Ureter (tissue), 1 donor: ENCODE measurements at regions not wholly inside any gene's neighbourhood (a gene's known extent, or its start where the extent isn't known, plus 50 kb on each side); places are given as distances from the start of the nearest gene placed in this dataset.
"Not testable (repeated sequence)": the region's sequence is repeated elsewhere in the genome, so short reads cannot be mapped to it uniquely, and the experiment has no call there.

ENCODE experiments used
- DNase-seq: peaks from one replicate; pipeline ENCODE4 v3.0.0-alpha.2; 2020; ENCODE audit warnings: low spot score
- donor health status: DM: yes; HTN: yes; CAD: no.

DNA sequence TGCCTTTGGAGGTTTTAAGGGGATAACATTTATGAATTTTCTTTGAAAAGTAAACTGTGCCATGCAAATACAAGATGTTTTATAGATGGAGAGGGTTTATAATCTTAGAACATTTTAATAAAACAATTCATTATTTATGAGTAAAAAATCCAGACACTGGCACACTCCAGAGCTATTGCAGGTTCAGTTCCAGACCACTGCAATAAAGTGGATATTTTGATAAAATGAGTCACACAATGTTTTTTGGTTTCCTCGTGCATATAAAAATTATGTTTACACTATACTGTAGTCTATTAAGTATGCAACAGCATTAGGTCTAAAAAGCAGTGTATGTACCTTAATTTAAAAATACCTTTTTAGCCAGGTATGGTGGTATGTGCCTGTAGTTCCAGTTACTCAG lies 146.2 kb upstream of the ZBED5 start:
- DNase-seq: no peak

DNA sequence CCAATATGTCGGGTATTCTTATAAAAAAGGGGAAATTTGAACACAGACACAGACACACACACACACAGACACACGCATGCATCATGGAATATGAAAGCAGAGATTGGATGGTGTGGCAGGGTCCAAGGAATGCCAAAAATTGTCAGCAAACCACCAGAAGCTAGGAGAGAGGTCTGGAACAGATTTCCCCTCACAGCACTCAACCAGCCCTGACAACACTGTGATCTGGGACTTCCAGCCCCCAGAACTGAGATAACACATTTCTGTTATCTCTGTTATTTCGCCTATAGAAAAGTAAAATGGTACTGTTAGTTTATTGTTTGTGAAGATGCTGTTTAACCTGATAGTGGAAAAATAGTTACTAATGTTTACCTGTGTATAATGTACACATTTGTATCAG lies 145.4 kb upstream of the ZBED5 start:
- no peak for DNase-seq

DNA sequence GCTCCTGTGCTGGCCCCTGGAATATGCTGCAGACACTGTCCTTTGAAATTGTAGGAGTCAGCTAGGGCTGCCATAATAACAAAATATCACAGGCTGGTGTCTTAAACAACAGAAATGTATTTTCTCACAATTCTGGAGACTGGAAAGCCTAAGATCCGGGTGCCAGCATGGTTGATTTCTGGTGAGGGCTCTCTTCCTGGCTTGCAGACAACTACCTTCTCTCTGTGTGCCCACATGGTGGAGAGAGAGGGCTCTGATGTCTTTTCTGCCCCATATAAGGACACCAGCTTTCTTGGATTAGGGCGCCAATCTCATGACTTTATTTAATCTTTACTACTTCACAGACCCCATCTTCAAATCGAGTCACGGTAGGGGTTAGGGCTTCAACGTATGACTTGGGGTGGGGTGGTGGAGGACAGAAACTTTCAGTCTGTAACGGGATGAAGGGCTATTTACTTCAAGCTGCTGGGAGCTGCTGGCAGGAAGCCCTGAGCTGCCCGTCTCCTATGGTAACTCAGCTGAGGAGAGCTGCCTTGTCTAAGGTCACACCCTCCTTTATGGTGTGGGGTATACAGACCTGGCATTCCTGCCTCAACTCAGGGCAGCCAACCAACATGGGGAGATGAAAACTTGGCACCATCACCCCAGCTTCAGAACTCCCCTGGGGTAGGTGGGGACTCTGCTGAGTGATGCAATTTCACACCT lies 142.9 kb upstream of the ZBED5 start:
- DNase-seq: no peak

DNA sequence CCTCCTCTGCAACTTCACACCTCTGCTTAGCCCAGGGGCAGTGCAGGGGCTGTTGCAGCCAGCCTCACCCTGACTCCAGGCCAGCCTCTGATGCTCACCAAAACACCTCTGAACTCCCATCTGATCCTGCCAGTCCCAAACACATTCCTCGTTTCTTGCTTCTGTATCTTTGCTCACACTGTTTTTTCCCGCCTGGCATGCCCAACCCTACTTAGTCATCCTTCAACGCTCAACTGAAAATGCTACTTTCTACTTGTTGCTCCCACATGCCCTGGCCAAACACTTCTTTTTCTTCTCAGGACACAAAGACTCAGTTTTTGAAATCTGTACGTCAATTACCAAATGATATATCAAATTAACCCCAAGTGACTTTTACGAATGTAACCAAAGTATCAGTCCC lies 140.8 kb upstream of the ZBED5 start:
- DNase-seq: no peak

DNA sequence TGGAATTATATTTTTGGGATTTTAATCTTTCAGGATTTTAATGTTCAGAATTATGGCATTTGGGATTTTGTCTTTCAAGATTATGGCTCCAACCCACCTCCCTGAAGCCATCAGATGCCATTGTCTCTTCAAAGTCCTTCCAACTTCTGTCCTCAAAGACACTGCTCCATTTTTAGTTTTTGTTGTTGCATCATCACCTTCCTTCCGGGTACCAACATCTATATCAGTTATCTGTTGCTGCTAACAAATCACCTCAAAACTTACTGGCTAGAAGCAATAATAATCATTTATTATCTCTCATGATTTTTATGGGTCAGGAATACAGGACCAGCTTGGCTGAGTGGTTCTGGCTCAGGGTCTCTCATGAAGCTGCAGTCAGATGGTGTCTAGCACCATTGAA lies 138.8 kb upstream of the ZBED5 start:
- DNase-seq: no peak

DNA sequence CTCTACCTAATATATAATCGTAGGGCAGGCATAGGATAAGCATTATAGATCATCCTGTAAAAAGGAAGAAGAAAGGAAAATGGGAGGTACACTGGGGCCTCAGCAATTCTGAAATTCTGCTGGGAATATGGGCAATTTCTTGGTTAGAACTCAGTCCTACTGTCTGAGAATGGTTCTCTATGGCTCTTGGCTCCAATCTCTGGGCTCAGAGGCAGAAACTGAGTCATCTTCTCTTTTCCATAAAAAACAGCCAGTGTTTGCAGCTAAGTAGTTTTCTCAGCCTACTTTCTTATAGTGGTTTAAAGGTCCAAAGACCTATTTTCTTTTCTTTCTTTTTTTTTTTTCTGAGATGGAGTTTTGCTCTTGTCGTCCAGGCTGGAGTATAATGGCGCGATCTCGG lies 135.8 kb upstream of the ZBED5 start:
- no peak for DNase-seq

DNA sequence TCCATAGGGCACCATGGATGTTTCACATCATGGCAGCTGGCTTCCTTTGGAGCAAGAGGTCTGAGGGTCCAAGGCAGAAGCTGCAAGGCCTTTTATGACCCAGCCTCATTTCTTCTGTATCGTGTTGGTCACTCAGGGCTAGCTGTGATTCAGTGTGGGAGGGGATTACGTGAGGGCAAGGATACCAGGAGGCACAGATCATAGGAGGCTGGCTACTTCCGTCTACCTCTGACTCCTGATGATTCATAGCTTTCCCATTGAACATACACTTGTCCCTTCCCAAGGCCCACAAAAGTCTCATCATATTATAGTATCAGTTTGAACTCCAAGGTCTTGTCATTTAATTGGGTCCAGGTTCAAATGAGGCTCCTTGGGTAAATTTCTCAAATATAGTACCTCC lies 135.3 kb upstream of the ZBED5 start:
- DNase-seq: no peak

DNA sequence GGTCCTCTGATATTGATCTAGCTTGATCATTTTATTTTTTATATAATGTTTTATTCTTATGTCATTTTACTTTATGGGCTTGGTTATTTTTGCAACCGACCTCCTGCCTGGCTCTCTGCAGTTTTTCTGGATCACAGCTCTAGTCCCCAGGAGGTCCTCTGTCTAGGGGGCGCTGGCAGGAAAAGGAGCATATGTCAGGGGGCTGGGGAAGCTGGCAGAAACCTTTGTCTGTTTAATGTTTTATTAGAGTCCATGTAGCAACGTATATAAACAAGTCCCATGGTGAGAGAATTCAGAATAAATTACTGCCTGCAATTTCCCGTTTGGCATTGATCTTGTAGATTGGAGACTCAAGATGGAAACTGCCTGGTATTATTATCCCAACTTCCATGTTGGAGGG lies 133.5 kb upstream of the ZBED5 start:
- DNase-seq: no peak

DNA sequence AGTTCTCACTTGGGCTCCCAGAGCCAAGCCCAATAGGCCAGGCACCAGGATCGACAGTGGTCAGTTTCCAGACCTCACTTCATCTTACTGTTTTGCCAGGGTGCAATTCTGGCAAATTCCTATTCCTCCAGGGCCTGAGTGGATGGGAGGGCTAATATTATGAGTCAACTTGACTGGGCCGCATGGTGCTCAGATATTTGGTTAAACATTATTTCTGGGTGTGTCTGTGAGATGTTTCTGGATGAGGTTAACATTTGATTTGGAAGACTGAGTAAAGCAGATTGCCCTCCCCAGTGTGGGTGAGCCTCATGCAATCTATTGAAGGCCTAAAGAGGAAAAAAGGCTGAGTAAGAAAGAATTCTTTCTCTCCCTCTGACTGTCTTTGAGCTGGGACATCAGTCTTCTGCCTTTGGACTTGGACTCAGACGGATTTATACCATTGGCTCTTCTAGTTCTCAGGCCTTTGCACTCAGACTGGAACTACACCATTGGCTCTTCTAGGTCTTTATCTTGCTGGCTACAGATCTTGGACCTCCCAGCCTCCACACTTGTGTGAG lies 132.9 kb upstream of the ZBED5 start:
- no peak for DNase-seq

DNA sequence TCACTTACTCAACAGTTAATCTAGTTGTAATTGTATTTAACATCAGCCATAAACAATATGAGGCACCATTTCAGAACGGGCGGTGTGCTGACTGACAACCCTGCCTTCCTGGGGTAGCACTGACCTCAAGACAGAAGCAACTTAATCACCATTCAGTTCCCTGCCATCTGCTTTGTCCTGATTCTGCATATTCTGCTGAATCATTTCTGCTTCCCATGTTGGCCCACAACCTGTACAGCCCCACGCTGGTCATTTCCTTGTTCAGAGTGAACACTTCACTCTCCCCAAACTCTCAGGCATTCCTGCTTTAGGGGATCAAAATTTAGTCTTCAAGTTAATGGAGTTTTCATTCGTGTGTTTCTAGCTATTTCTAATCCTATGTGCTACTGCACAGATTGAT lies 132.3 kb upstream of the ZBED5 start:
- DNase-seq: no peak

DNA sequence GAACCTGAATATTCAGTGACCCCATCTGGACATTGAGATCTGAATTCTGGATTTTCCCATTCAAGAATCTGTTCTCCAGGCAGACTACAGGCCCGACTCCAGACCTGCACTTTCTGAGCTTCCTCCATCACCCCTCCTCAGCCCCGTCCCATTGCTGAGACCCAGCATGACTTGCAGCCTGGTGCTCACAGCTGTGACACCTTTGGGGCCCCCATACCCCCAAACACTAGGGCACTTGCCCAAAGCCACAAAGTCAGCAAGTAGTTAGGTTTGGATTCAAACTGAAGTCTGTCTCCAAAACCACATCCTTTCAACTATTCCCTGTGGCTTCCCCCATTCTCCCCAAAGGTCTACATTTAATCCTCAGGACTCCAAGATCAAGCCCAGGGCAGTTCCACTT lies 128.2 kb upstream of the ZBED5 start:
- DNase-seq: no peak

DNA sequence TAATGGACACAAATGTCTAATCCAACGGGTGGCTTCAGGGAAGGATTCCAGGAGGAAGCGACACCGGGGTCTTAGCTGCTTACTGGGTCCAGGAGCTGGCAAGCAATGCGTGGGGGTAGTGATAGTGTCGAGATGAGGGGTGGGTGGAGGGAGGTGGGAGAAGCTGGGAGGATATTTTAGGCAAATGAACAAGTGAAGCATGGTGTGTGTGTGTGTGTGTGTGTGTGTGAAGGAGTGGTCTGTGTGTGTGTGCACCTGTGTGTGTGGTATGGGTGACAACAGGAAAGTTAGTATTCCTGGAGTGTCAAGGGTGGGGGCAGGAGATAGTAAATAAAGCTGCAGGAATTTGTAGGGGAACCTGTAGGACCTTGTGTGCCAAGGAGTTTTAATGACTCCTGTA lies 126.9 kb upstream of the ZBED5 start:
- no peak for DNase-seq

DNA sequence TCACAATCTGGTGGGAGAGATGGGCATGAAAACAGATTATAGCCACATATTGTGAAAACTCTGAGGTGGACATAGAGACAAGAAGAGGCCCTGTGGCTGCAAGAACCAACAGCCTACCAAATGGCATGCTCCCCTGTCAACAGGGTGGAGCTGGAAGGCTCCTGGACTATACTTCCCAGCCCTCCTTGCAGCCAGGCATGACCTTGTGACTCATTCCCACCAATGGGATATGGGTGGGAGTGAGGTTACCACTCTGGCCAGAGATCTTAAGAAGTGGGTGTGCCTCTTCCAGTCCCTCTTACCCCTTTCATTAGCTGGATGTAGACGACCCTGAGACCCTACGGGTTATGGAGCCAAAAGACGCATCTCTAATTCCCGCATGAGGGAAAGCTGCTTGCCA lies 126.4 kb upstream of the ZBED5 start:
- DNase-seq: no peak

DNA sequence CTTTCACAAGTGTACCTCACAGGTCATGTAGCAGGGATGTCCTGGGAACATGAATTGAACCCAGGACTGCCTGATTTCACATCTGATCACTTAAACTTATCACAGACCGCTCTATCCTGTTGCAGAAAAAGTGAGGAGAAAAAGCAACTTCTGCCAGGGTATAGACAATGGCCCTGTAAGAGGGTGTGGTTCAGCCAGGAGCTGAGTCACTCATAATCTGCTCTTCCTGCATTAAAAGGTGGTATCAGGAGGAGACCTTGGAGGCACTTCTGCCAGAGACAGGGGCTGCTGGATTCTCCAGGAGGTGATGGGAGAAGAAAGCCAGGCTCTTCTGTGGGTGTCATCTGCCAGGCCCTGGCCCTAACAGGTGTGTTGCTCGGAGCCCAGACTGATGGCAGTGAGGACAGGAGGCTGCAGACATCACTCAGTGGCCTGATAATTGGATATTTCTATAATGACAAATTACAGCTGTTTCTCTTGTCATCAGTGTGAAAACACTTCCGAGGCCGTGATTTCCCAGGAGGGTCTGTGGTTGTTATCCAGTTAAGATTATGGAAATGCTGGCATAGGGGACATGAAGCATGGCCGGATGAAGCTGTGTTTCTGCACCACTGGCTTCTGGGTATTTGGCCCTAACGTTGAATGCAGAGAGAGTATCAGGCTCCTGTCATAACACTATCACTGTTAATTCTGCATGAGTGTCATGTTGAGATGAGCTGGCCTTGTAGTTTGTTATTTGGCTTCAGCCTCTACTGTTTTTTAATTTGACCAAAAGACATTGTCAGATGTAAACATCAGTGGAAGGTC lies 125.1 kb upstream of the ZBED5 start:
- no peak for DNase-seq

DNA sequence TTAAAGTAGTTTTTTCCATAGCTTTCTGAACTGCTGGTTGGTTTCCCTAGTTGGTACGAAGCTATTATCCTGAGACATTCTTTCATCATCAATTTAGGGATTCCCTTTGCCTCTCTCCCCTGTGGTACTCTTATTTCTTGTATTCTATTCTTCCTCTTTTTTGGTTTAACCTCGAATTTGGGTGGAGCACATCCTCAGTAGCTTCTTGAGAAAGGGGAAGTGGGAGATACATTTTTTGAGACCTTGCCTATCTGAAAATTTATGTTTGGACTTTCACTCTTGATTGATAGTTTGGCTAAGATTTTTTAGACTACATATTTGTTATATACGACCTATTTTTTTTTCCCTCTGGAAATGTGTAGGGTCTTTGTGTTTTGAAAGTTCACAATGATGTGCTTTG lies 121.7 kb upstream of the ZBED5 start:
- DNase-seq: no peak

DNA sequence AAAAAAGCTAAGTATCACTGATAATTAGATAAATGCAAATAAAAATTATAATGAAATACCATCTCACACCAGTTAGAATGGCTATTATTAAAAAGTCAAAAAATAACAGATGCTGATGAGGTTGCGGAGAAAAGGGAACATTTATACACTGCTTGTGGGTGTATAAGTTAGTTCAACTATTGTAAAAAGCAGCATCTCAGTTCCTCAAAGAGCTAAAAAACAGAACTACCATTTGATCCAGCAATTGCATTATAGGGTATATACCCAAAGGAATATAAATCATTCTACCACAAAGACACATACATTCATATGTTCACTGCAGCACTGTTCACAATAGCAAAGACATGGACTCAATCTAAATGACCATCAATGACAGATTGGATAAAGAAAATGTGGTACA lies 120.3 kb upstream of the ZBED5 start:
- no peak for DNase-seq

DNA sequence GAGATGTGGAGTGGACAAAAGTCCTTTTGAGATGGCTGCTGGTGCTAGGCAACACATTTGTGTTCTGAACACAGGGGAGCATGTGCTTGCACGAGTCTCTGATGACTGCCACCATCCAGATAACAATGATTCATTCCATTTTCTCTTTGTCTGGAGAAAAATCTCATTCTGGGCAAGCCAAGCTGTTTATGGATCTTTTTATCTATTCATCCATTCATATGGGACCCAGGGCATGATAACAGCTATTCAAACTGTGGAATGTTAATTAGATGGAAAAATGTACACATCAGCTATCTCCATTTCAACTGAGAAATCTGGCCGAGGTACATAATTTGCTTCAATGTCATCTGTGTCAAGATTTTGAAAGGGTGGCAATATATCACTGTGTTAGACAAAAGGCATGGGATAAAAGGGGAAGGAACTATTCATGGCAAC lies 117.5 kb upstream of the ZBED5 start:
- DNase-seq: no peak

DNA sequence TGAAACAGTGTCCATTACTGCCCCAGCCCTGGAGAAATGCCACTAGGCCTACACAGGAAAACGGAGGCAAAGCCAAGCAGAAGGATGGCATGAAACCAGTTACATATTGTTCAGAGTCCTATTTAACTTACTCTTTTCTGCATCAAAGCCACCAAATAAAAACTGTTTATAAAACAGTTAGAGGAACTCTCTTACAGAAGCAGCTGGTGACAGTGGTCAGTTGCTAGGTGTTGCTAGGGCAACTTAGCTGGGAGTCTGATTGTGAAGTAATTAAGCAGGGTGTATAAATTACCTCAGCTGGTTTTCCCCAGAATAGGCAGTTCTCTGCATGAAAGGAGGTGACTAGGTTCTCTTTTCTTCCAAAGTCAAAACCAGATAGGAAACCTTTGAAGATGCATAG lies 115.6 kb upstream of the ZBED5 start:
- DNase-seq: no peak

DNA sequence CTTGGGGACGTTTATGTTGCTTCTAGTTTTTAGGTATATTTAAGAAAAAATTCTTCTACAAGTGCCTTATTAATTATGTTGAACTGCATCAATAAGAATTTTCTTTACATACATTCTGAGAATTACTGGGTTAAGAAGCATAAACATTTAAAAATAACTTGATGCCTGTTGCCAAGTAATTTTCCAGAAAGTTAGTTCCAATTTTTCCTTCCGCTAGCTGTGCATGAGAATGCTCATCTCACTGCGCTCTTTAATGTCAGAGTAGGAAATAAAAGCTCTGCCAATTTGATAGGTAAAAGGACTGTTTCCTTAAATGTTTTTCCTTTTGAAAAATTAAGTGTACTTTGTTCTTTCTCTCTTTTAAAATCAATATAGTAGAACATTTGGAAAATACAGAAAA lies 113.1 kb upstream of the ZBED5 start:
- no peak for DNase-seq

DNA sequence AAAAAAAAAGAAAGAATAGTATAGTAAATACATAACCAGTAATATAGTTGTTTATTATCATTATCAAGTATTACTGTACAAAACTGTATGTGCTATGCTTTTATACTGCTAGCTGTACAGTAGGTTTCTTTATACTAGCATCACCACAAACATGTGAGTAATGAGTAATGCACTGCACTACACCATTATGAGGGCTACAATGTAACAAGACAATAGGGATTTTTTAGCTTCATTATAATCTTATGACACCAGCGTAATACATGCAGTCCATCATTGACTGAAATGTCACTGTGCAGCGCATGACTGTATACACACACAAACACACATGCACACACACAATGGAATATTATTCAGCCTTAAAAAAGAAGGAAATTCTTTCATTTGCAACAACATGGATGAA lies 111.5 kb upstream of the ZBED5 start:
- DNase-seq: no peak

DNA sequence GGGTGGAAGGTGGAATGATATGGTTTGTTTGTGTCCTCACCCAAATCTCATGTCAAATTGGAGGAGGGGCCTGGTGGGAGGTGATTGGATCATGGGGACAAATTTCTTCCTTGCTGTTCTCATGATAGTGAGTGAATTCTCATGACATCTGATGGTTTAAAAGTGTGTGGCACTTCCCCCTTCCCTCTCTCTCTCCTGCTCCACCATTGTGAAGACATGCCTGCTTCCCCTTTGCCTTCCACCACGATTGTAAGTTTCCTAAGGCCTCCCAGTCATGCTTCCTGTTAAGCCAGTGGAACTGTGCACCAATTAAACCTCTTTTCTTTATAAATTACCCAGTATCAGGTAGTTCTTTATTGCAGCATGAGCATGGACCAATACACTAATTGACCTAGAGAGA lies 99.0 kb upstream of the ZBED5 start:
- not testable (repeated sequence) for DNase-seq

DNA sequence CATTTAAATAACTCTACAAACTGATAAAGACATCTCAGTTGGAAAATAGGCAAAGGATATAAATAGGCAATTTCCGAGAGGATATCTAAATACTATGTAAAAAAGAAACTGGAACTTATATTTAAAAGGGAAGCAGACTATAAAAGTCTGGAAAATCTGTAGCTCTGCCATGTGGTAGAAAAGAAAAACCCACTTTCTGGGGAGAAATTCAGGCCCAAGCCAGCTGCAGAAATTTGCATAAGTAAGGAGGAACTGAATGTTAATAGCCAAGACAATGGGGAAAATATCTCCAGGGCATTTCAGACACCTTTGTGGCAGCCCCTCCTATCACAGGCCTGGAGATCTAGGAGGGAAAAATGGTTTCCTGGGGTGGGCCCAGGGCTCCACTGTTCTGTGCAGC lies 97.8 kb upstream of the ZBED5 start:
- DNase-seq: no peak

DNA sequence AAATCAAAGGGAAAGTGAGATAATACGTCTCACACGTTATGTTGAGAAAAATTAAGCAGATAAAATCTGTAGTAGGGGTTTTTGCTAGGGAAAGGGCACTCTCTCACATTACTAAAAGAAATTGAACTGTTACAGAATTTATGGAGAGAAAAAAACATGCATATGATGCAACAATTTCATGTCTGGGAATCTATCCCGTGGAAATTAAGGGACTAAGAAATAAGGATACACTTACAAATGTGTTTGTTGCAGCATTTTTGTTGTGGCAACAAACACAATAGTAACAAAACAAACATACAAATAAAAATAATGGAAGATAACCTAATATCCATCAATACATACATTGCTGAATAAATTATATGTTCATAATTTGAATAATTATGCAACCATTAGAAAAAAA lies 96.3 kb upstream of the ZBED5 start:
- no peak for DNase-seq
